ENCODE measurements at regions not wholly inside any gene's neighbourhood (a gene's known extent, or its start where the extent isn't known, plus 50 kb on each side); places are given as distances from the start of the nearest gene placed in this dataset.

DNA sequence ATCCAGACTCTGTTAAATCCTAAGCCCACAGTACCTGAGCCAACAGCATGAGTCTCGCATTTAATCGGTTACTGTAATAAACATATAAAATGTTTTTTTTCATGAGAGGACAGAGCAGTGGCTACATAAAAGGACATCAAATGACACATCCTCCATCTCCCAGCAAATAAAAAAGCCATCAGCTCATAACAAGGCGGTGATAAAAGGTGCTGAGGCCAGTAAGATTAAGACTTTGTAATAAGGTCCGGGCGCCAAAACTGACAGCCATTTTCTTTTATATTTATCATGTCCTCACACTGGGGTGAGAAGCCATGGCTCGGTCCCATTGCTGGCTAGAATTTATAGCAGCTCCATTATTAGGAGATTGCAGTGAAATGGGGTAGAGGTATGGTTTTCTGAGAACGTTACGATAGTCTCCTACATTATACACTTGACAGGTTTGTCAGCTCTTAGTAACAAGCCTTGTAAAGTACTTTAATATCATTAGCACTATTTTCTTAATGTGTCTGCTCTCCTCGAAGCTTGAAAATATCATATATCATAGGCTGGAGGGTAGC is 977.8 kb upstream of the NR2F2 start:
- no peak overlapping the region for H3K27ac Mint-ChIP-seq
- no peak for ATAC-seq
- no peaks in the 10 kb centered on the region for H3K27me3 Mint-ChIP-seq (ENCODE audit: insufficient read depth, low read depth, poor library complexity)
- no peak for DNase-seq (ENCODE audit: low spot score)
- no peak overlapping the region for H2AFZ ChIP-seq
- no peaks in the 10 kb centered on the region for H3K36me3 Mint-ChIP-seq (ENCODE audit: low read depth)
- H3K4me3 ChIP-seq, result no peak overlapping the region
- H3F3A ChIP-seq (replicated peaks; ENCODE audit: low read depth), result no peaks in the 10 kb centered on the region
- no peak overlapping the region for H3K4me2 ChIP-seq
- no peaks in the 10 kb centered on the region for H3K36me3 ChIP-seq (ENCODE audit: insufficient read depth)
- H3K27ac ChIP-seq (ENCODE audit: low read depth), result no peak overlapping the region
- H3K79me2 ChIP-seq (replicated peaks; ENCODE audit: insufficient read depth), result no peaks in the 10 kb centered on the region
- no peak overlapping the region for H3K4me3 Mint-ChIP-seq
- H3K27me3 ChIP-seq (ENCODE audit: insufficient read depth), result no peaks in the 10 kb centered on the region
- peaks cover 9% of the 10 kb centered on the region; the same call in 1 of the 2 replicates for H3K9me2 ChIP-seq (ENCODE audit: insufficient read depth)
- no peaks in the 10 kb centered on the region; the same call in 2 of the 3 replicates for H3K9me3 Mint-ChIP-seq
- H3K4me1 ChIP-seq (ENCODE audit: insufficient read depth), result no peaks in the 10 kb centered on the region
- TF ChIP-seq, protein P1, sequence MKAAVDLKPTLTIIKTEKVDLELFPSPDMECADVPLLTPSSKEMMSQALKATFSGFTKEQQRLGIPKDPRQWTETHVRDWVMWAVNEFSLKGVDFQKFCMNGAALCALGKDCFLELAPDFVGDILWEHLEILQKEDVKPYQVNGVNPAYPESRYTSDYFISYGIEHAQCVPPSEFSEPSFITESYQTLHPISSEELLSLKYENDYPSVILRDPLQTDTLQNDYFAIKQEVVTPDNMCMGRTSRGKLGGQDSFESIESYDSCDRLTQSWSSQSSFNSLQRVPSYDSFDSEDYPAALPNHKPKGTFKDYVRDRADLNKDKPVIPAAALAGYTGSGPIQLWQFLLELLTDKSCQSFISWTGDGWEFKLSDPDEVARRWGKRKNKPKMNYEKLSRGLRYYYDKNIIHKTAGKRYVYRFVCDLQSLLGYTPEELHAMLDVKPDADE (IDR thresholded peaks at IDR 0.05), result no peak
- TF ChIP-seq, protein P2, sequence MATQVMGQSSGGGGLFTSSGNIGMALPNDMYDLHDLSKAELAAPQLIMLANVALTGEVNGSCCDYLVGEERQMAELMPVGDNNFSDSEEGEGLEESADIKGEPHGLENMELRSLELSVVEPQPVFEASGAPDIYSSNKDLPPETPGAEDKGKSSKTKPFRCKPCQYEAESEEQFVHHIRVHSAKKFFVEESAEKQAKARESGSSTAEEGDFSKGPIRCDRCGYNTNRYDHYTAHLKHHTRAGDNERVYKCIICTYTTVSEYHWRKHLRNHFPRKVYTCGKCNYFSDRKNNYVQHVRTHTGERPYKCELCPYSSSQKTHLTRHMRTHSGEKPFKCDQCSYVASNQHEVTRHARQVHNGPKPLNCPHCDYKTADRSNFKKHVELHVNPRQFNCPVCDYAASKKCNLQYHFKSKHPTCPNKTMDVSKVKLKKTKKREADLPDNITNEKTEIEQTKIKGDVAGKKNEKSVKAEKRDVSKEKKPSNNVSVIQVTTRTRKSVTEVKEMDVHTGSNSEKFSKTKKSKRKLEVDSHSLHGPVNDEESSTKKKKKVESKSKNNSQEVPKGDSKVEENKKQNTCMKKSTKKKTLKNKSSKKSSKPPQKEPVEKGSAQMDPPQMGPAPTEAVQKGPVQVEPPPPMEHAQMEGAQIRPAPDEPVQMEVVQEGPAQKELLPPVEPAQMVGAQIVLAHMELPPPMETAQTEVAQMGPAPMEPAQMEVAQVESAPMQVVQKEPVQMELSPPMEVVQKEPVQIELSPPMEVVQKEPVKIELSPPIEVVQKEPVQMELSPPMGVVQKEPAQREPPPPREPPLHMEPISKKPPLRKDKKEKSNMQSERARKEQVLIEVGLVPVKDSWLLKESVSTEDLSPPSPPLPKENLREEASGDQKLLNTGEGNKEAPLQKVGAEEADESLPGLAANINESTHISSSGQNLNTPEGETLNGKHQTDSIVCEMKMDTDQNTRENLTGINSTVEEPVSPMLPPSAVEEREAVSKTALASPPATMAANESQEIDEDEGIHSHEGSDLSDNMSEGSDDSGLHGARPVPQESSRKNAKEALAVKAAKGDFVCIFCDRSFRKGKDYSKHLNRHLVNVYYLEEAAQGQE (IDR thresholded peaks at IDR 0.05; ENCODE audit: unreplicated experiment), result no peak
- TF ChIP-seq NANOG (IDR thresholded peaks at IDR 0.05; ENCODE audit: borderline replicate concordance) (no peak), ZNF114 (CRISPR knock-in tag; IDR thresholded peaks at IDR 0.05) (no peak), STAT1 (IDR thresholded peaks at IDR 0.05; ENCODE audit: unreplicated experiment) (no peak), CREB1 (CRISPR knock-in tag; IDR thresholded peaks at IDR 0.05; ENCODE audit: low read depth) (no peak)
- peaks cover 7% of the 10 kb centered on the region for H3K4me1 Mint-ChIP-seq
- H4K20me1 ChIP-seq (replicated peaks; ENCODE audit: insufficient read depth), result no peaks in the 10 kb centered on the region

DNA sequence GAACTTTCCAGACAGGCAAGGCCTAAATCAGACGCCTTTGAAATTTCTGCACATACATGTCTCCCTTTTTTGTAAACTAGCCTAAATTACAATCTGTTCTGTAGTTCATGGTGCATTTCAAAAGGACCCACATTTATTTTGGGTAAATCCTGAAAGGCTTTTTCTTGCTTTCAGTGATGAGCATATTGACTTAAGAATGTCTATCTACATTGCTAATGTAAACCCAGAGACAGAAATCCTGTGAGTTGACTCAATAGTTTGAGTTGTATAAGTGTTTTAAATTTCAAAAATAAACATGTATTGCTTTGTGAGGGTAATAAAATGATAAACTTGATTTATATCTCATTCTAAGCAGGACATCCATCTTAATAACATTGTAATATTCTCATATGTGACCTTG is 977.0 kb upstream of the NR2F2 start:
- no peaks in the 10 kb centered on the region for H4K20me1 ChIP-seq (replicated peaks; ENCODE audit: insufficient read depth)
- Mint-ChIP-seq H3K27me3 (ENCODE audit: insufficient read depth, low read depth, poor library complexity) (no peaks in the 10 kb centered on the region), H3K27ac (no peak overlapping the region), H3K9me3 (no peaks in the 10 kb centered on the region; the same call in 2 of the 3 replicates), H3K36me3 (ENCODE audit: low read depth) (no peaks in the 10 kb centered on the region), H3K4me3 (no peak overlapping the region), H3K4me1 (peaks cover 4% of the 10 kb centered on the region)
- H3K4me3 ChIP-seq, result no peak overlapping the region
- 0 out of 2 replicates have a peak, but pooled peaks cover 2% of the 10 kb centered on the region for H3K9me2 ChIP-seq (ENCODE audit: insufficient read depth)
- ATAC-seq (no peak), DNase-seq (ENCODE audit: low spot score) (no peak)
- no peaks in the 10 kb centered on the region for H3K79me2 ChIP-seq (replicated peaks; ENCODE audit: insufficient read depth)
- H2AFZ ChIP-seq, result no peak overlapping the region
- H3K27me3 ChIP-seq (ENCODE audit: insufficient read depth), result no peaks in the 10 kb centered on the region
- H3K27ac ChIP-seq (ENCODE audit: low read depth), result no peak overlapping the region
- H3F3A ChIP-seq (replicated peaks; ENCODE audit: low read depth), result no peaks in the 10 kb centered on the region
- no peak overlapping the region for H3K4me2 ChIP-seq
- TF ChIP-seq ZNF331 (CRISPR knock-in tag; IDR thresholded peaks at IDR 0.05; ENCODE audit: low read depth) (no peak), EZH2phosphoT487 (IDR thresholded peaks at IDR 0.05; ENCODE audit: unreplicated experiment) (no peak), POLR2AphosphoS5 (IDR thresholded peaks at IDR 0.05; ENCODE audit: low read depth) (no peak)
- TF ChIP-seq, protein P2 (IDR thresholded peaks at IDR 0.05; ENCODE audit: unreplicated experiment), result no peak
- no peaks in the 10 kb centered on the region for H3K36me3 ChIP-seq (ENCODE audit: insufficient read depth)
- no peaks in the 10 kb centered on the region for H3K4me1 ChIP-seq (ENCODE audit: insufficient read depth)
